Activated T-cell treated with anti-CD3 and anti-CD28 coated beads, Interleukin-2, amount 50 U/mL, for 72 hours (primary cell): ENCODE measurements at regions not wholly inside any gene's neighbourhood (a gene's known extent, or its start where the extent isn't known, plus 50 kb on each side); places are given as distances from the start of the nearest gene placed in this dataset.

Source experiments
- ATAC-seq, 2 donors: fragments of 150-1000 bp; cut with Tn5 transposase; replicated peaks in 1 of 2; 2 replicates each; pipeline ENCODE4 v1.10.0; 2021; ENCODE audit warnings: moderate library complexity in 2 of 2, mild to moderate bottlenecking in 1 of 2
- DNase-seq, 2 donors: peaks; one replicate each; pipeline ENCODE4 v3.0.0; 2021 to 2022; ENCODE audit warnings: mixed read lengths in 1 of 2
- H3K27ac Mint-ChIP-seq: one replicate; pipeline ENCODE4 v1.8.0; 2022; ENCODE audit warnings: mild to moderate bottlenecking, moderate library complexity, mixed read lengths
- H3K27me3 Mint-ChIP-seq: one replicate; pipeline ENCODE4 v1.8.0; 2022; ENCODE audit warnings: low read depth, mixed read lengths
- H3K36me3 Mint-ChIP-seq, 2 donors: one replicate each; pipeline ENCODE4 v1.8.0; 2022; ENCODE audit warnings: mixed read lengths in 2 of 2, mild to moderate bottlenecking in 1 of 2; ENCODE audit not compliant: insufficient read depth in 2 of 2
- H3K4me1 Mint-ChIP-seq: one replicate; pipeline ENCODE4 v1.8.0; 2022; ENCODE audit warnings: low read depth, mixed read lengths
- H3K4me3 Mint-ChIP-seq, 2 donors: one replicate each; pipeline ENCODE4 v1.8.0; 2022; ENCODE audit warnings: mild to moderate bottlenecking in 2 of 2, mixed read lengths in 2 of 2, moderate library complexity in 2 of 2
- H3K9me3 Mint-ChIP-seq, 2 donors: one replicate each; pipeline ENCODE4 v1.8.0; 2022; ENCODE audit warnings: mixed read lengths in 2 of 2

GRCh38 chr10:90612276-90612675, 245.6 kb downstream of the HTR7 start:
- Mint-ChIP-seq H3K9me3 (peaks cover 0 to 6% of the 10 kb centered on the region in 2 donors), H3K27ac (no peak overlapping the region), H3K4me3 (no peak overlapping the region), H3K4me1 (no peaks in the 10 kb centered on the region), H3K27me3 (peaks cover 13% of the 10 kb centered on the region), H3K36me3 (no peaks in the 10 kb centered on the region)
- ATAC-seq: no peak
- no peak for DNase-seq

GRCh38 chr10:90614631-90615030, 243.2 kb downstream of the HTR7 start:
- Mint-ChIP-seq H3K4me3 (no peak overlapping the region), H3K4me1 (no peaks in the 10 kb centered on the region), H3K36me3 (no peaks in the 10 kb centered on the region), H3K27ac (no peak overlapping the region), H3K9me3 (peaks cover 0 to 1% of the 10 kb centered on the region in 2 donors), H3K27me3 (peaks cover 13% of the 10 kb centered on the region)
- ATAC-seq (no peak), DNase-seq (no peak)

- H3K9me3 Mint-ChIP-seq: no peaks in the 10 kb centered on the region
- no peaks in the 10 kb centered on the region for H3K36me3 Mint-ChIP-seq
- no peaks in the 10 kb centered on the region for H3K27me3 Mint-ChIP-seq
- H3K4me1 Mint-ChIP-seq: no peaks in the 10 kb centered on the region
- ATAC-seq (no peak), DNase-seq (no peak)
- H3K4me3 Mint-ChIP-seq: no peak overlapping the region
- H3K27ac Mint-ChIP-seq: no peak overlapping the region
Measured at GRCh38 chr10:90621577-90621976, 236.3 kb downstream of the HTR7 start.

- ATAC-seq (no peak), DNase-seq (no peak)
- no peaks in the 10 kb centered on the region for H3K4me1 Mint-ChIP-seq
- H3K9me3 Mint-ChIP-seq: peaks cover 0 to 3% of the 10 kb centered on the region in 2 donors
- no peak overlapping the region for H3K27ac Mint-ChIP-seq
- H3K36me3 Mint-ChIP-seq: no peaks in the 10 kb centered on the region
- H3K4me3 Mint-ChIP-seq: no peak overlapping the region
- H3K27me3 Mint-ChIP-seq: no peaks in the 10 kb centered on the region
Measured at GRCh38 chr10:90635111-90635765, 222.6 kb downstream of the HTR7 start.

GRCh38 chr10:90640756-90641155, 217.1 kb downstream of the HTR7 start:
- H3K27ac Mint-ChIP-seq: no peak overlapping the region
- H3K36me3 Mint-ChIP-seq: no peaks in the 10 kb centered on the region
- H3K9me3 Mint-ChIP-seq: peaks cover 0 to 3% of the 10 kb centered on the region in 2 donors
- DNase-seq (no peak), ATAC-seq (no peak)
- H3K27me3 Mint-ChIP-seq: no peaks in the 10 kb centered on the region
- no peak overlapping the region for H3K4me3 Mint-ChIP-seq
- H3K4me1 Mint-ChIP-seq: no peaks in the 10 kb centered on the region

GRCh38 chr10:90641731-90642130, 216.1 kb downstream of the HTR7 start:
- Mint-ChIP-seq H3K36me3 (no peaks in the 10 kb centered on the region), H3K9me3 (peaks cover 0 to 3% of the 10 kb centered on the region in 2 donors), H3K27me3 (no peaks in the 10 kb centered on the region), H3K27ac (no peak overlapping the region), H3K4me3 (no peak overlapping the region), H3K4me1 (no peaks in the 10 kb centered on the region)
- ATAC-seq (no peak), DNase-seq (no peak)

GRCh38 chr10:90642136-90642535, 215.7 kb downstream of the HTR7 start:
- Mint-ChIP-seq H3K36me3 (no peaks in the 10 kb centered on the region), H3K9me3 (peaks cover 0 to 3% of the 10 kb centered on the region in 2 donors), H3K27me3 (no peaks in the 10 kb centered on the region), H3K27ac (no peak overlapping the region), H3K4me3 (no peak overlapping the region), H3K4me1 (no peaks in the 10 kb centered on the region)
- DNase-seq: no peak
- no peak for ATAC-seq

- no peak overlapping the region for H3K27ac Mint-ChIP-seq
- no peaks in the 10 kb centered on the region for H3K27me3 Mint-ChIP-seq
- no peaks in the 10 kb centered on the region for H3K36me3 Mint-ChIP-seq
- no peak overlapping the region for H3K4me3 Mint-ChIP-seq
- no peaks in the 10 kb centered on the region for H3K4me1 Mint-ChIP-seq
- ATAC-seq (no peak), DNase-seq (no peak)
- H3K9me3 Mint-ChIP-seq: peaks cover 1 to 3% of the 10 kb centered on the region in 2 donors
Measured at GRCh38 chr10:90642650-90643049, 215.2 kb downstream of the HTR7 start.

- peaks cover 3 to 4% of the 10 kb centered on the region in 2 donors for H3K9me3 Mint-ChIP-seq
- no peak overlapping the region for H3K27ac Mint-ChIP-seq
Measured at GRCh38 chr10:90644165-90644564, 213.7 kb downstream of the HTR7 start.

GRCh38 chr10:90650858-90651257, 207.0 kb downstream of the HTR7 start:
- ATAC-seq: no peak
- no peak overlapping the region for H3K27ac Mint-ChIP-seq
- peaks cover 7% of the 10 kb centered on the region in 2 donors for H3K9me3 Mint-ChIP-seq
- peaks cover 6% of the 10 kb centered on the region for H3K27me3 Mint-ChIP-seq
- no peak for DNase-seq
- no peaks in the 10 kb centered on the region for H3K4me1 Mint-ChIP-seq
- no peaks in the 10 kb centered on the region for H3K36me3 Mint-ChIP-seq
- H3K4me3 Mint-ChIP-seq: no peak overlapping the region

More at GRCh38 chr10:90644165-90644564, 213.7 kb downstream of the HTR7 start:
- no peaks in the 10 kb centered on the region for H3K27me3 Mint-ChIP-seq
- H3K4me1 Mint-ChIP-seq: no peaks in the 10 kb centered on the region
- H3K36me3 Mint-ChIP-seq: no peaks in the 10 kb centered on the region
- DNase-seq: no peak
- no peak for ATAC-seq
- H3K4me3 Mint-ChIP-seq: no peak overlapping the region

GRCh38 chr10:90652519-90652918, 205.3 kb downstream of the HTR7 start:
- H3K4me3 Mint-ChIP-seq: no peak overlapping the region
- peaks cover 6% of the 10 kb centered on the region for H3K27me3 Mint-ChIP-seq
- H3K4me1 Mint-ChIP-seq: no peaks in the 10 kb centered on the region
- no peaks in the 10 kb centered on the region for H3K36me3 Mint-ChIP-seq
- ATAC-seq: no peak
- H3K27ac Mint-ChIP-seq: no peak overlapping the region
- DNase-seq: no peak
- H3K9me3 Mint-ChIP-seq: peaks cover 7 to 8% of the 10 kb centered on the region in 2 donors

GRCh38 chr10:90658791-90659190, 199.0 kb downstream of the HTR7 start:
- peaks cover 7% of the 10 kb centered on the region in 2 donors for H3K9me3 Mint-ChIP-seq
- no peak for ATAC-seq

GRCh38 chr10:90665905-90666662, 191.8 kb downstream of the HTR7 start:
- Mint-ChIP-seq H3K27me3 (peaks cover 15% of the 10 kb centered on the region), H3K36me3 (no peaks in the 10 kb centered on the region), H3K4me3 (no peak overlapping the region), H3K27ac (no peak overlapping the region), H3K9me3 (peaks cover 0 to 3% of the 10 kb centered on the region in 2 donors), H3K4me1 (no peaks in the 10 kb centered on the region)
- DNase-seq (no peak), ATAC-seq (no peak)

More at GRCh38 chr10:90658791-90659190, 199.0 kb downstream of the HTR7 start:
- DNase-seq: no peak
- H3K27me3 Mint-ChIP-seq: peaks cover 5% of the 10 kb centered on the region
- no peak overlapping the region for H3K4me3 Mint-ChIP-seq
- H3K4me1 Mint-ChIP-seq: no peaks in the 10 kb centered on the region
- H3K36me3 Mint-ChIP-seq: peaks cover 0 to 1% of the 10 kb centered on the region in 2 donors
- H3K27ac Mint-ChIP-seq: no peak overlapping the region
